Left hindlimb (tissue), 1 donor: ENCODE measurements at regions not wholly inside any gene's neighbourhood (a gene's known extent, or its start where the extent isn't known, plus 50 kb on each side); places are given as distances from the start of the nearest gene placed in this dataset.

Experiments
- DNase-seq: peaks from one replicate; pipeline ENCODE4 v3.0.0-alpha.2; 2018

- no peak for DNase-seq
Observed at GRCh38 chr20:23201658-23202057, 115.5 kb upstream of the CD93 start.

GRCh38 chr20:23200914-23201313 lies 114.8 kb upstream of the CD93 start:
- no peak for DNase-seq

- no peak for DNase-seq
Observed at GRCh38 chr20:23200413-23200812, 114.3 kb upstream of the CD93 start.

GRCh38 chr20:23199356-23199755 lies 113.2 kb upstream of the CD93 start:
- no peak for DNase-seq

- DNase-seq, result no peak
Observed at GRCh38 chr20:23198815-23199214, 112.7 kb upstream of the CD93 start.

GRCh38 chr20:23197836-23198235 lies 111.7 kb upstream of the CD93 start:
- DNase-seq, result no peak

GRCh38 chr20:23195636-23196035 lies 109.5 kb upstream of the CD93 start:
- DNase-seq, result no peak

- DNase-seq, result no peak
Observed at GRCh38 chr20:23193801-23194384, 107.8 kb upstream of the CD93 start.

GRCh38 chr20:23192469-23192868 lies 106.3 kb upstream of the CD93 start:
- DNase-seq, result no peak

- DNase-seq, result no peak
Observed at GRCh38 chr20:23190557-23190956, 104.4 kb upstream of the CD93 start.

GRCh38 chr20:23189854-23190253 lies 103.7 kb upstream of the CD93 start:
- no peak for DNase-seq

- no peak for DNase-seq
Observed at GRCh38 chr20:23189341-23189740, 103.2 kb upstream of the CD93 start.

GRCh38 chr20:23188377-23189169 lies 102.4 kb upstream of the CD93 start:
- DNase-seq, result no peak

GRCh38 chr20:23187751-23188150 lies 101.6 kb upstream of the CD93 start:
- DNase-seq, result peak; percentile 62

GRCh38 chr20:23186808-23187207 lies 100.7 kb upstream of the CD93 start:
- no peak for DNase-seq

- DNase-seq, result no peak
Observed at GRCh38 chr20:23180451-23180921, 94.4 kb upstream of the CD93 start.

GRCh38 chr20:23179766-23180403 lies 93.8 kb upstream of the CD93 start:
- DNase-seq, result no peak

GRCh38 chr20:23178806-23179205 lies 92.7 kb upstream of the CD93 start:
- no peak for DNase-seq

GRCh38 chr20:23174821-23175220 lies 88.7 kb upstream of the CD93 start:
- no peak for DNase-seq

GRCh38 chr20:23167431-23167830 lies 81.3 kb upstream of the CD93 start:
- no peak for DNase-seq

GRCh38 chr20:23166563-23166962 lies 80.4 kb upstream of the CD93 start:
- DNase-seq, result no peak

GRCh38 chr20:23165964-23166363 lies 79.8 kb upstream of the CD93 start:
- no peak for DNase-seq

GRCh38 chr20:23165307-23165750 lies 79.2 kb upstream of the CD93 start:
- DNase-seq, result no peak

GRCh38 chr20:23164176-23164601 lies 78.1 kb upstream of the CD93 start:
- DNase-seq, result no peak
